ENCODE measurements at regions not wholly inside any gene's neighbourhood (a gene's known extent, or its start where the extent isn't known, plus 50 kb on each side); places are given as distances from the start of the nearest gene placed in this dataset.

DNA sequence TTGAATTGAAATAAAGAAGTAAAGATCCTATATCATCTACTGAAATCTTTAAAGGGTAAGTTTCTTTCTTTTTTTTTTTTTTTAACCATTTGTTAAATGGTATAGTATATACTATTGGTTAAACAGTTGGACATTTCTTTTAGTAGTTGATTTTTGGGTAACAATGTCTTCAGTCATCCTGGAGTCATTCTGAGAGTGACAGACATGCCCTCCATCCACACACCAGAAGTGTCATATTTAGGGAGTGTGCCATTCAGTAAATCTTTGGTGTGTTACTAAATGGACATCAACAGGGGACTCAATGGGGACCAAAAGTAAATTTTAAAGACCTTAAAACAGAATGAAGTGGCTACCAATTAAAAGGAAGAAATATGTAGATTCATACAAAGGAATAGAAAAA is 50.8 kb upstream of the SLC39A10 start:
- FAIRE-seq = no peak
- intact Hi-C loops (cut with DNase I) = no loop called here
- no peaks in the 10 kb centered on the region for H3K36me3 ChIP-seq (ENCODE audit: control insufficient read depth in 2 of 3, insufficient read depth in 3 of 3, low read length in 3 of 3)
- H3K4me1 ChIP-seq (ENCODE audit: control insufficient read depth in 2 of 3, insufficient read depth in 2 of 3, low read depth in 1 of 3, low read length in 3 of 3) = peaks cover 0 to 5% (median 0%) of the 10 kb centered on the region in 3 donors
- no peak overlapping the region for H3K9ac ChIP-seq (ENCODE audit: low read length in 3 of 3)
- no peak for DNase-seq
- H3K4me3 ChIP-seq (ENCODE audit: low read length in 3 of 3) = no peak overlapping the region
- H3K27me3 ChIP-seq (ENCODE audit: control insufficient read depth, insufficient read depth, low read length) = no peaks in the 10 kb centered on the region
- TF ChIP-seq, protein P1, sequence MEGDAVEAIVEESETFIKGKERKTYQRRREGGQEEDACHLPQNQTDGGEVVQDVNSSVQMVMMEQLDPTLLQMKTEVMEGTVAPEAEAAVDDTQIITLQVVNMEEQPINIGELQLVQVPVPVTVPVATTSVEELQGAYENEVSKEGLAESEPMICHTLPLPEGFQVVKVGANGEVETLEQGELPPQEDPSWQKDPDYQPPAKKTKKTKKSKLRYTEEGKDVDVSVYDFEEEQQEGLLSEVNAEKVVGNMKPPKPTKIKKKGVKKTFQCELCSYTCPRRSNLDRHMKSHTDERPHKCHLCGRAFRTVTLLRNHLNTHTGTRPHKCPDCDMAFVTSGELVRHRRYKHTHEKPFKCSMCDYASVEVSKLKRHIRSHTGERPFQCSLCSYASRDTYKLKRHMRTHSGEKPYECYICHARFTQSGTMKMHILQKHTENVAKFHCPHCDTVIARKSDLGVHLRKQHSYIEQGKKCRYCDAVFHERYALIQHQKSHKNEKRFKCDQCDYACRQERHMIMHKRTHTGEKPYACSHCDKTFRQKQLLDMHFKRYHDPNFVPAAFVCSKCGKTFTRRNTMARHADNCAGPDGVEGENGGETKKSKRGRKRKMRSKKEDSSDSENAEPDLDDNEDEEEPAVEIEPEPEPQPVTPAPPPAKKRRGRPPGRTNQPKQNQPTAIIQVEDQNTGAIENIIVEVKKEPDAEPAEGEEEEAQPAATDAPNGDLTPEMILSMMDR (IDR thresholded peaks at IDR 0.05; ENCODE audit: borderline replicate concordance, extremely low read depth, insufficient read depth) = no peak
- H3K27ac ChIP-seq (ENCODE audit: low read depth in 2 of 2, low read length in 2 of 2) = no peak overlapping the region
- no peaks in the 10 kb centered on the region for H3K9me3 ChIP-seq (ENCODE audit: control insufficient read depth in 2 of 3, insufficient read depth in 1 of 3, low read length in 3 of 3)

DNA sequence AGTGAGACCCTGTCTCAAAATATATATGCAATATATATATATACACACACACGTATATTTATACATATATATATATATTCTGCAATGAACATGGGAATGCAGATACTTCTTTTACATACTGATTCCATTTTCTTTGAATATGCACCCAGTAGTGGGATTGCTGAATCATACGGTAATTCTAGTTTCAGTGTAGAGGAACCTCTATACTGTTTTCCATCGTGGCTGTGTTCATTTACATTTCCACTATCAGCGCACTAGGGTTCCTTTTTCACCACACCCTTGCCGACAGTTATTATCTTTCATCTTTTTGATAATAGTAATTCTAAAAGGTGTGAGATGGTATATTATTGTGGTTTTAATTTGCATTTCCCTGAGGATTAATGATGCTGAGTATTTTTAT is 52.3 kb upstream of the SLC39A10 start:
- DNase-seq (no peak), FAIRE-seq (no peak)
- Histone ChIP-seq H3K9me3 (ENCODE audit: control insufficient read depth in 2 of 3, insufficient read depth in 1 of 3, low read length in 3 of 3) (no peaks in the 10 kb centered on the region), H3K4me3 (ENCODE audit: low read length in 3 of 3) (no peak overlapping the region), H3K36me3 (ENCODE audit: control insufficient read depth in 2 of 3, insufficient read depth in 3 of 3, low read length in 3 of 3) (no peaks in the 10 kb centered on the region), H3K4me1 (ENCODE audit: control insufficient read depth in 2 of 3, insufficient read depth in 2 of 3, low read depth in 1 of 3, low read length in 3 of 3) (peaks cover 0 to 5% (median 0%) of the 10 kb centered on the region in 3 donors), H3K27ac (ENCODE audit: low read depth in 2 of 2, low read length in 2 of 2) (no peak overlapping the region), H3K9ac (ENCODE audit: low read length in 3 of 3) (no peak overlapping the region), H3K27me3 (ENCODE audit: control insufficient read depth, insufficient read depth, low read length) (no peaks in the 10 kb centered on the region)
- TF ChIP-seq, protein P1 (IDR thresholded peaks at IDR 0.05; ENCODE audit: borderline replicate concordance, extremely low read depth, insufficient read depth) = no peak
- intact Hi-C loops (cut with DNase I) = no loop called here

DNA sequence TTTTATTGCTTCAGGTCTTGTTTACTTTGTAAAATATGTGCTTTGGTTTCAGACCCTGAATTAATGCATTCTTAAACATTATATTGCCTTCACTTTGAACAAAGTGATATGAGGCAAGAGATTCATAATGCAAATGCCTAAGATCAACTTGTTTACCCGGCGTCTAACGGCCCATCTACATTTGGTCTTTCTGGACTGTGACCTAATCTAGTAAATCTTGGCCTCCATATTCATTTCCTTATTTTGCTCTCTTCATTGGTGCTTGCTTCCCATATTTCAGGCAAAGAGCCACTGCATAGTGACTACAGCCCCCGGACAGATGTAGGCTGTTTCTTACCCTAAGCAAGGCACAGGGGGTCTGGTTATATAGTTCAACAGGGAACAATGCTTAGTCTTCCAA is 53.0 kb upstream of the SLC39A10 start:
- Histone ChIP-seq H3K4me1 (ENCODE audit: control insufficient read depth in 2 of 3, insufficient read depth in 2 of 3, low read depth in 1 of 3, low read length in 3 of 3) (peaks cover 0 to 5% (median 0%) of the 10 kb centered on the region in 3 donors), H3K9me3 (ENCODE audit: control insufficient read depth in 2 of 3, insufficient read depth in 1 of 3, low read length in 3 of 3) (no peaks in the 10 kb centered on the region), H3K36me3 (ENCODE audit: control insufficient read depth in 2 of 3, insufficient read depth in 3 of 3, low read length in 3 of 3) (no peaks in the 10 kb centered on the region), H3K27me3 (ENCODE audit: control insufficient read depth, insufficient read depth, low read length) (no peaks in the 10 kb centered on the region), H3K4me3 (ENCODE audit: low read length in 3 of 3) (no peak overlapping the region), H3K27ac (ENCODE audit: low read depth in 2 of 2, low read length in 2 of 2) (no peak overlapping the region), H3K9ac (ENCODE audit: low read length in 3 of 3) (no peak overlapping the region)
- DNase-seq = no peak
- intact Hi-C loops (cut with DNase I) = no loop called here
- TF ChIP-seq, protein P1 (IDR thresholded peaks at IDR 0.05; ENCODE audit: borderline replicate concordance, extremely low read depth, insufficient read depth) = no peak
- no peak for FAIRE-seq

DNA sequence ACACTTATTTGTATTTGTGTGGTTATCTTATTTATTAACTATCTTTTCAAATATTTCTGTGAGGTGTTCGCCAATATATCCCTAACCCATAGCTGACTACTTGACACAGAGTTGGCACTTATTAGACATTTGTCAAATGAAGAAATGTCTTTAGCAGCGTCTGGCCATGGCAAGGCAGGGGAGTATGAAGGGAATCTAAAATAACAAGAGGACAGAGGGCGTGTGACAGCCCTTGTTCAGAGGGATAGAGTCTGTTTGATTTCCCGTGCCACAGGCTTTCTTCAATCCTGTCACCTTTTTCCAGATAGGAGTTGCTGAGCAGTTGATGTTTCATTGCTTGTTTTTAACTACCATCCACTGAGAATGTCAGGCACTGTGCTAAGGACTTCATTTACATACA is 53.6 kb upstream of the SLC39A10 start:
- H3K9ac ChIP-seq (ENCODE audit: low read length in 3 of 3) = no peak overlapping the region
- intact Hi-C loops (cut with DNase I) = no loop called here
- no peaks in the 10 kb centered on the region for H3K27me3 ChIP-seq (ENCODE audit: control insufficient read depth, insufficient read depth, low read length)
- DNase-seq = no peak
- H3K27ac ChIP-seq (ENCODE audit: low read depth in 2 of 2, low read length in 2 of 2) = no peak overlapping the region
- H3K4me1 ChIP-seq (ENCODE audit: control insufficient read depth in 2 of 3, insufficient read depth in 2 of 3, low read depth in 1 of 3, low read length in 3 of 3) = peaks cover 0 to 5% (median 0%) of the 10 kb centered on the region in 3 donors
- no peak for FAIRE-seq
- H3K4me3 ChIP-seq (ENCODE audit: low read length in 3 of 3) = no peak overlapping the region
- TF ChIP-seq, protein P1 (IDR thresholded peaks at IDR 0.05; ENCODE audit: borderline replicate concordance, extremely low read depth, insufficient read depth) = no peak
- no peaks in the 10 kb centered on the region for H3K36me3 ChIP-seq (ENCODE audit: control insufficient read depth in 2 of 3, insufficient read depth in 3 of 3, low read length in 3 of 3)
- no peaks in the 10 kb centered on the region for H3K9me3 ChIP-seq (ENCODE audit: control insufficient read depth in 2 of 3, insufficient read depth in 1 of 3, low read length in 3 of 3)
